Trophoblast cell (in vitro differentiated cells and primary cell): ENCODE measurements at regions not wholly inside any gene's neighbourhood (a gene's known extent, or its start where the extent isn't known, plus 50 kb on each side); places are given as distances from the start of the nearest gene placed in this dataset.

Experiments used
- DNase-seq, 2 donors: peaks; one replicate each; pipeline ENCODE4 v3.0.0-alpha.2; 2016
- H2AFZ ChIP-seq: 2 replicates; pipeline ENCODE4 v1.6.1; 2013; ENCODE audit warnings: low read length, moderate library complexity, mild to moderate bottlenecking; ENCODE audit not compliant: insufficient read depth, poor library complexity
- H2AK5ac ChIP-seq: 2 replicates; pipeline ENCODE4 v1.6.1; 2013; ENCODE audit warnings: mild to moderate bottlenecking, low read length
- H2BK120ac ChIP-seq: 2 replicates; pipeline ENCODE4 v1.6.1; 2013; ENCODE audit warnings: low read length, mild to moderate bottlenecking, moderate library complexity; ENCODE audit not compliant: insufficient read depth, poor library complexity
- H2BK12ac ChIP-seq: 2 replicates; pipeline ENCODE4 v1.6.1; 2013; ENCODE audit warnings: mild to moderate bottlenecking, low read length, moderate library complexity
- H2BK5ac ChIP-seq: 2 replicates; pipeline ENCODE4 v1.6.1; 2013; ENCODE audit warnings: low read length, low read depth, moderate library complexity, mild to moderate bottlenecking; ENCODE audit not compliant: poor library complexity
- H3K14ac ChIP-seq: 2 replicates; pipeline ENCODE4 v1.6.1; 2013; ENCODE audit warnings: mild to moderate bottlenecking, low read length
- H3K18ac ChIP-seq: 2 replicates; pipeline ENCODE4 v1.6.1; 2013; ENCODE audit warnings: mild to moderate bottlenecking, low read length
- H3K23ac ChIP-seq: 2 replicates; pipeline ENCODE4 v1.6.1; 2013; ENCODE audit warnings: low read length
- H3K27ac ChIP-seq: 2 replicates; pipeline ENCODE4 v1.5.1; 2013; ENCODE audit warnings: low read depth, mild to moderate bottlenecking, inconsistent platforms, low read length, moderate library complexity
- H3K27me3 ChIP-seq: 2 replicates; pipeline ENCODE4 v1.6.1; 2013; ENCODE audit warnings: inconsistent platforms, mild to moderate bottlenecking, low read length, moderate library complexity; ENCODE audit not compliant: insufficient read depth
- H3K36me3 ChIP-seq, 2 experiments: 1 replicate in 1 of 2; 2 replicates in 1 of 2; pipeline ENCODE4 v1.6.1; 2013; ENCODE audit warnings: low read length in 2 of 2, mild to moderate bottlenecking in 2 of 2, moderate library complexity in 1 of 2; ENCODE audit not compliant: insufficient read depth in 2 of 2, control insufficient read depth in 1 of 2
- H3K4ac ChIP-seq: 2 replicates; pipeline ENCODE4 v1.6.1; 2013; ENCODE audit warnings: low read depth, mild to moderate bottlenecking, low read length, moderate library complexity
- H3K4me1 ChIP-seq, 2 experiments: 1 replicate in 1 of 2; 2 replicates in 1 of 2; pipeline ENCODE4 v1.6.1; 2013; ENCODE audit warnings: low read length in 2 of 2, mild to moderate bottlenecking in 2 of 2, moderate library complexity in 1 of 2; ENCODE audit not compliant: insufficient read depth in 2 of 2, control insufficient read depth in 1 of 2
- H3K4me2 ChIP-seq: 2 replicates; pipeline ENCODE4 v1.6.1; 2013; ENCODE audit warnings: inconsistent platforms, mild to moderate bottlenecking, low read length, moderate library complexity
- H3K4me3 ChIP-seq: 2 replicates; pipeline ENCODE4 v1.5.1; 2013; ENCODE audit warnings: mild to moderate bottlenecking, low read depth, low read length, inconsistent platforms
- H3K79me1 ChIP-seq: one replicate; pipeline ENCODE4 v1.6.1; 2013; ENCODE audit warnings: low read length
- H3K79me2 ChIP-seq: 2 replicates; pipeline ENCODE4 v1.6.1; 2013; ENCODE audit warnings: low read length, mild to moderate bottlenecking; ENCODE audit not compliant: control insufficient read depth, insufficient read depth, poor library complexity
- H3K9ac ChIP-seq: 2 replicates; pipeline ENCODE4 v1.6.1; 2013; ENCODE audit warnings: mild to moderate bottlenecking, low read length
- H3K9me3 ChIP-seq: 2 replicates; pipeline ENCODE4 v1.6.1; 2013; ENCODE audit warnings: low read depth, mild to moderate bottlenecking, control low read depth, inconsistent platforms, low read length; ENCODE audit not compliant: insufficient read depth
- H4K12ac ChIP-seq: 2 replicates; pipeline ENCODE4 v1.6.1; 2013; ENCODE audit warnings: low read depth, mild to moderate bottlenecking, low read length, moderate library complexity
- H4K8ac ChIP-seq: 2 replicates; pipeline ENCODE4 v1.6.1; 2013; ENCODE audit warnings: low read depth, mild to moderate bottlenecking, low read length, moderate library complexity
- H4K91ac ChIP-seq: one replicate; pipeline ENCODE4 v1.6.1; 2013; ENCODE audit warnings: low read depth, mild to moderate bottlenecking, low read length, moderate library complexity
- WGBS: extraction: QIAGEN DNeasy Blood & Tissue Kit; methylation state at CpG from one replicate; pipeline ENCODE4 v1.1.7; 2013; ENCODE audit warnings: missing lambda C conversion rate; ENCODE audit not compliant: insufficient read length, insufficient coverage; ENCODE audit errors: extremely low coverage; 5-methylcytosine and 5-hydroxymethylcytosine counted together

DNA sequence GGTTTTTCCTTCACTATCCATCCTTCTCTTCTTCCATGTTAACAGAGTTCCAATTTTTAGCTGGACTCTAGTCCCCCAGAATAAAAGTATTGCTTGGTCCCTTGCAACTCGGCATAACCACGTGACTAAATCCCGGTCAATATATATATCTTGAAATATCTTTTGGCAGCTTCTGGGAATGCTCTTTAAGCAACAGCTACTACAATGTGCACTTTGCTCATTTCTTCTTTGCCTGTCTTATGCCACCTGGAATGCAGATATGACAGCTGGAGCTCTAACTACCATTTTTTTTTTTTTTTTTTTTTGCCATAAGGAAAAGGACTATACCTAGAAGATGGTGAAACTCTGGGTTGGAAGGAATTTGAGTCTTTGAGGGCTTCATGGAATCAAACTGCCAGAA lies 82.6 kb downstream of the GCNT4 start:
- Histone ChIP-seq H3K79me1 (peaks cover 21% of the 10 kb centered on the region), H2AFZ (no peak overlapping the region), H3K79me2 (peaks cover 1% of the 10 kb centered on the region), H3K27me3 (no peaks in the 10 kb centered on the region), H3K9ac (no peak overlapping the region), H3K36me3 (no peaks in the 10 kb centered on the region), H3K14ac (no peak overlapping the region), H3K23ac (no peak overlapping the region), H2BK120ac (peak overlapping the region; percentile 39), H3K9me3 (no peaks in the 10 kb centered on the region), H4K91ac (no peak overlapping the region), H3K4me1 (peaks cover 16% of the 10 kb centered on the region in 2 experiments), H4K12ac (no peak overlapping the region), H2BK12ac (no peak overlapping the region), H4K8ac (no peak overlapping the region), H3K4me2 (no peak overlapping the region), H2BK5ac (no peak overlapping the region), H3K27ac (no peak overlapping the region), H3K4ac (no peak overlapping the region), H3K4me3 (no peak overlapping the region), H3K18ac (no peak overlapping the region), H2AK5ac (no peak overlapping the region)
- no CpG with 5 or more reads among the region's 3 CpGs for WGBS
- DNase-seq, result no peak

DNA sequence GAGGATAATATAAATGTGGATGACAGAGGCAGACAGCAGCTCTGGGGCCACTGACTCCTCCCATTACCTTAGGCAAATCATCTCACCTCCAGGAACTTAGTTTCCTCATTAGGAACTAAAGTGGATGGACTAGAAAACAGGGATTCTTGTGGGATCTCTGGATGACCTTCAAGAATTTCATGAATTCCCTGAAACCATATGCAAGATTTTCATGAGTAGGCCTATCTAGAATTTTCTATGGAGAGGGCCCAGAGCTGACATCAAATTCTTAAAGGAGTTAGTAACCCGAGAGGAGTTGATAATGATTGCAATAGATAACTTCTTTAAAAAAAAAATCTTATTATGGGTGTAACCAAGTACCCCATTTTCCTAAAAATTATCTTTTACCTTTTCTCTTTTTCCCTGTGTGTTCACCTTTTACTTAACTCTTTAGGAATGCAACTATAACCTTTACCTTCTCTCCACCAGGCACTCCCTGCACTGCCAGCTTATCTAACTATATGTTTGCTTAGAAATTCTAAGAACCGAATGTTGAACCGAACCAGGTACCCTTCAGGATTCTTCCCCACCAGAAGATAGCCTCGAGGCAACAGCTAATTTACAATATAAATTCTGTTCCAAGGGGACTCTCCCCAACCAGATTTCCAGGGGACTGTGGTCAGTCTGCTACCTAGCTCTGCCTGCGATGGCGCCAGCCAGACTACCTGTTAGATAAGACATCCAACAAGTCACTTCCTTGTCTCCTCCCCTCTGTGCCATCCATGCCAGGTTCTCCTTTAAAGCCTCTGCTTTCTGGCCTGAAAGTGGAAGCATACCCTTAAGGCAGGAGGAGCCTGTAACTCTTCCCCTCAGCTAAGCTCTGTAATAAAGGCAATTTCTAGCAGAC lies 86.0 kb downstream of the GCNT4 start:
- Histone ChIP-seq H2BK5ac (peak overlapping the region; percentile 85), H3K14ac (no peak overlapping the region), H3K4ac (no peak overlapping the region), H2BK120ac (peak overlapping the region; percentile 89), H2AK5ac (no peak overlapping the region), H3K36me3 (no peaks in the 10 kb centered on the region), H3K79me1 (peaks cover 19% of the 10 kb centered on the region), H3K4me2 (peak overlapping the region; percentile 12), H3K23ac (no peak overlapping the region), H3K27ac (peak overlapping the region; percentile 86), H4K91ac (peak overlapping the region; percentile 89), H2AFZ (no peak overlapping the region), H3K4me3 (no peak overlapping the region), H4K12ac (no peak overlapping the region), H3K27me3 (no peaks in the 10 kb centered on the region), H3K79me2 (peaks cover 1% of the 10 kb centered on the region), H3K9me3 (no peaks in the 10 kb centered on the region), H4K8ac (no peak overlapping the region), H3K18ac (no peak overlapping the region), H3K4me1 (peaks cover 14 to 16% of the 10 kb centered on the region in 2 experiments), H2BK12ac (peak overlapping the region; percentile 77), H3K9ac (no peak overlapping the region)
- no CpG with 5 or more reads among the region's 6 CpGs for WGBS
- DNase-seq, result no peak

DNA sequence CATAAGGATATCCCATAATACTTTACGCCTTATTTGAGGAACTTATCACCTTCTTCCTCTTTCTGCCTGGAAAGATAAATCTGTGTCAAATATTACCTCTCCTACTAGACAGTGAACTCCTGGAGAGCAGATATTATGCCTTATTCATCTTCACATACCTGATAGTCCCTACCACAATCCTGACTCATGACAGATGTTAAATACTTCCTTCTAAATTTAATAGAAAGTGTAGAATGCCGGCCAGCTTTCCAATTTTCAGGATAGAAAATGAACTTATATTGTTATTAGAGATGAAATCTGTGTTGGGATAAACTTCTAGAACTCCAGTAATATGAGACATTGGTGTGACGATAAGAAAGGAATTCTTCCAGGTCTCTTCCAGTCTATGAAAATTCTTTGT lies 89.0 kb downstream of the GCNT4 start:
- no CpG with 5 or more reads among the region's 3 CpGs for WGBS
- H2BK5ac ChIP-seq, result no peak overlapping the region
- no peak overlapping the region for H2AK5ac ChIP-seq
- DNase-seq, result no peak
- no peaks in the 10 kb centered on the region for H3K36me3 ChIP-seq
- H2BK12ac ChIP-seq, result no peak overlapping the region
- no peak overlapping the region for H3K27ac ChIP-seq
- no peak overlapping the region for H3K9ac ChIP-seq
- H4K91ac ChIP-seq, result no peak overlapping the region
- H3K4me2 ChIP-seq, result no peak overlapping the region
- H3K79me1 ChIP-seq, result peaks cover 15% of the 10 kb centered on the region
- peaks cover 1% of the 10 kb centered on the region for H3K79me2 ChIP-seq
- no peak overlapping the region for H3K4ac ChIP-seq
- no peak overlapping the region for H3K18ac ChIP-seq
- H4K8ac ChIP-seq, result no peak overlapping the region
- no peak overlapping the region for H2AFZ ChIP-seq
- no peak overlapping the region for H3K14ac ChIP-seq
- H3K27me3 ChIP-seq, result no peaks in the 10 kb centered on the region
- H3K9me3 ChIP-seq, result no peaks in the 10 kb centered on the region
- no peak overlapping the region for H3K23ac ChIP-seq
- H4K12ac ChIP-seq, result no peak overlapping the region
- peaks cover 12 to 16% of the 10 kb centered on the region in 2 experiments for H3K4me1 ChIP-seq
- no peak overlapping the region for H3K4me3 ChIP-seq
- H2BK120ac ChIP-seq, result no peak overlapping the region

DNA sequence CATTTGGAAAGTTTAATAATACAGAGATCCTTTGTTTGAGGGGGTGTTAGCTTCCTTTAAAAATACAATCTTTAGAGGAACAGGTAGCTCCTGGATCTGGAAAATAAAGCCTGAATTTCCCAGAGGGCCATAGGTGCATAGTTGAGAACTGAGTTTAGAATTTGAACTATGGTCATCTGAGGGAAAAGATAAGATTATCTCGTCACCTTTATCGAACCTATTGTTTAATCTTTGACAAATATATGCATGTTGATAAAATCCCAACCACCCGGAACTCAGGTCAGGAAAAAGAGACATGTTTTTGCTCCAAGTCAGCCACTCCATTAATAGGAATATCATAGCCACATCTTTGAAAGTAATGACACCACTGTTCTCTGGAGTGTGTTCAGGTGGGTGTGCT lies 91.7 kb upstream of the FAM169A start:
- Histone ChIP-seq H4K12ac (no peak overlapping the region), H2BK5ac (no peak overlapping the region), H4K8ac (no peak overlapping the region), H3K36me3 (no peaks in the 10 kb centered on the region), H2BK120ac (no peak overlapping the region), H3K9ac (no peak overlapping the region), H3K79me2 (no peaks in the 10 kb centered on the region), H3K79me1 (peaks cover 14% of the 10 kb centered on the region), H2AFZ (no peak overlapping the region), H3K9me3 (no peaks in the 10 kb centered on the region), H2AK5ac (no peak overlapping the region), H2BK12ac (no peak overlapping the region), H3K4ac (no peak overlapping the region), H4K91ac (no peak overlapping the region), H3K27ac (no peak overlapping the region), H3K27me3 (no peaks in the 10 kb centered on the region), H3K4me1 (peaks cover 12 to 18% of the 10 kb centered on the region in 2 experiments), H3K18ac (no peak overlapping the region), H3K14ac (no peak overlapping the region), H3K4me2 (no peak overlapping the region), H3K4me3 (no peak overlapping the region), H3K23ac (no peak overlapping the region)
- WGBS, result no CpG with 5 or more reads among the region's 3 CpGs
- peak in 1 of 2 donors; percentile 79 for DNase-seq
